GM12878 (cell line): ENCODE measurements at regions not wholly inside any gene's neighbourhood (a gene's known extent, or its start where the extent isn't known, plus 50 kb on each side); places are given as distances from the start of the nearest gene placed in this dataset.

Experiments used
- ATAC-seq: fragments of 200-7000 bp; cut with Tn5 transposase; 3 replicates; pipeline ENCODE4 v1.9.1; 2020; ENCODE audit warnings: mild to moderate bottlenecking, moderate library complexity
- BruUV-seq: library from RNA; stranded (reverse); fragments of 400-500 nt; replicated peaks from 2 replicates; lab custom pipeline; 2021; lab: Mats Ljungman, UMichigan
- CTCF ChIA-PET: fragments of 300-600 bp; sonication (Branson Sonifier 250); formaldehyde crosslinking; extraction: SDS; loops from one replicate; lab custom pipeline; 2021; ENCODE audit warnings: inconsistent platforms; lab: Yijun Ruan, JAX
- POLR2A ChIA-PET: fragments of 350-600 bp; formaldehyde crosslinking; extraction: SDS; loops from one replicate; lab custom pipeline; 2021; ENCODE audit warnings: inconsistent platforms; lab: Charles Lee
- RAD21 ChIA-PET: fragments of 300-600 bp; sonication (Branson Sonifier 250); formaldehyde crosslinking; loops from one replicate; lab custom pipeline; 2023; ENCODE audit warnings: antibody characterized with exemption; ENCODE audit not compliant: unreplicated experiment; lab: Charles Lee
- SMC1A ChIA-PET: fragments of 300-600 bp; sonication (Branson Sonifier 250); formaldehyde crosslinking; loops from one replicate; lab custom pipeline; 2023; ENCODE audit not compliant: unreplicated experiment, uncharacterized antibody; lab: Charles Lee
- DNase-seq: peaks from one replicate; pipeline ENCODE4 v3.0.0-alpha.2; 2011; ENCODE audit warnings: low read depth, low spot score
- FAIRE-seq: peaks from 3 replicates; lab custom pipeline; 2011; peaks lifted over from hg19 to GRCh38; lab: Jason Lieb, UNC
- H2AFZ ChIP-seq: 2 replicates; pipeline ENCODE4 v1.6.0; 2011; ENCODE audit warnings: low read depth, low read length, control low read depth; ENCODE audit not compliant: control insufficient read depth
- H3K27ac ChIP-seq: 2 replicates; pipeline ENCODE4 v1.5.1; 2011; ENCODE audit warnings: control low read depth; ENCODE audit not compliant: control insufficient read depth, insufficient read depth
- H3K27me3 ChIP-seq, 2 experiments: replicated peaks in 1 of 2; 2 replicates each; pipeline versions ENCODE4 v1.6.0 to v1.6.1; 2011; ENCODE audit warnings: low read length in 1 of 2; ENCODE audit not compliant: control insufficient read depth in 2 of 2, insufficient read depth in 2 of 2
- H3K36me3 ChIP-seq, 2 experiments: 2 replicates each; pipeline ENCODE4 v1.5.1; 2011; ENCODE audit warnings: low read length in 1 of 2; ENCODE audit not compliant: control insufficient read depth in 2 of 2, insufficient read depth in 2 of 2
- H3K4me1 ChIP-seq: 2 replicates; pipeline ENCODE4 v1.6.1; 2011; ENCODE audit warnings: mild to moderate bottlenecking, low read length, moderate library complexity, mixed read lengths; ENCODE audit not compliant: control insufficient read depth, insufficient read depth
- H3K4me2 ChIP-seq: 2 replicates; pipeline ENCODE4 v1.6.0; 2011; ENCODE audit warnings: control low read depth; ENCODE audit not compliant: control insufficient read depth, insufficient read depth
- H3K4me3 ChIP-seq: fragments of 200-600 bp; sonication (generic); 2 replicates; pipeline ENCODE4 v1.5.1; 2016
- H3K79me2 ChIP-seq: 2 replicates; pipeline ENCODE4 v1.6.0; 2011; ENCODE audit warnings: low read length; ENCODE audit not compliant: control insufficient read depth, insufficient read depth
- H3K9ac ChIP-seq: 2 replicates; pipeline ENCODE4 v1.8.0; 2011; ENCODE audit warnings: low read length, control low read depth, mixed read lengths; ENCODE audit not compliant: control insufficient read depth, insufficient read depth
- H3K9me3 ChIP-seq: replicated peaks from 3 replicates; pipeline ENCODE4 v1.5.1; 2011; ENCODE audit warnings: mild to moderate bottlenecking, low read length; ENCODE audit not compliant: control insufficient read depth, insufficient read depth
- H4K20me1 ChIP-seq: 2 replicates; pipeline ENCODE4 v1.6.0; 2011; ENCODE audit not compliant: control insufficient read depth, insufficient read depth
- ASH2L ChIP-seq: fragments of 300-600, 200-600 bp; sonication (generic); IDR thresholded peaks from 2 replicates; pipeline ENCODE4 v1.6.1; 2017; ENCODE audit warnings: low read depth, mild to moderate bottlenecking, borderline replicate concordance
- CHD4 ChIP-seq: fragments of 200-600 bp; sonication (generic); IDR thresholded peaks from 2 replicates; pipeline ENCODE4 v1.6.1; 2016; ENCODE audit warnings: mild to moderate bottlenecking
- MTA3 ChIP-seq: IDR thresholded peaks from 2 replicates; pipeline ENCODE4 v1.6.1; 2012; ENCODE audit warnings: low read length, inconsistent platforms, borderline replicate concordance
- NR2C1 ChIP-seq: fragments of 450-650 bp; IDR thresholded peaks from 2 replicates; pipeline ENCODE4 v1.6.1; 2017; ENCODE audit warnings: antibody characterized with exemption, mild to moderate bottlenecking, moderate library complexity
- PBX3 ChIP-seq: IDR thresholded peaks from 2 replicates; pipeline ENCODE4 v1.6.1; 2011; ENCODE audit warnings: mild to moderate bottlenecking, low read depth, low read length, moderate library complexity; ENCODE audit not compliant: insufficient replicate concordance
- PML ChIP-seq: IDR thresholded peaks from 2 replicates; pipeline ENCODE4 v1.6.1; 2012; ENCODE audit warnings: low read length, inconsistent platforms
- RBBP5 ChIP-seq: fragments of 200-600 bp; sonication (generic); conservative IDR thresholded peaks from 2 replicates; pipeline ENCODE4 v1.6.1; 2016
- RCOR1 ChIP-seq: conservative IDR thresholded peaks from 2 replicates; pipeline ENCODE4 v1.6.1; 2012; ENCODE audit warnings: low read depth, low read length, improper control_type of control experiment
- TBL1XR1 ChIP-seq: IDR thresholded peaks from 2 replicates; pipeline ENCODE4 v1.6.1; 2012; ENCODE audit warnings: low read depth, low read length, improper control_type of control experiment
- ZBTB33 ChIP-seq: fragments of 450-650 bp; IDR thresholded peaks from 2 replicates; pipeline ENCODE4 v1.6.1; 2017; ENCODE audit warnings: mild to moderate bottlenecking
- ZBTB40 ChIP-seq: fragments of 450-650 bp; IDR thresholded peaks from 2 replicates; pipeline ENCODE4 v1.6.1; 2016; ENCODE audit warnings: mild to moderate bottlenecking, moderate library complexity, borderline replicate concordance
- WGBS: methylation state at CpG from one replicate; pipeline ENCODE4 v1.1.6; 2016; ENCODE audit warnings: low lambda C conversion rate; ENCODE audit not compliant: insufficient replicate concordance, insufficient coverage; ENCODE audit errors: missing lambda C conversion rate; 5-methylcytosine and 5-hydroxymethylcytosine counted together
- in situ Hi-C: fragments of 300-500 bp; cut with MboI; formaldehyde crosslinking; loops from 9 replicates; pipeline ENCODE4 v1.14.3; 2018; ENCODE audit warnings: mixed read lengths
- intact Hi-C: fragments of 100-400 bp; cut with micrococcal nuclease; formaldehyde crosslinking; loops from one replicate; pipeline ENCODE4 v1.14.2; 2022; ENCODE audit not compliant: unreplicated experiment
- TF ChIP-seq, protein P1 (sequence below): fragments of 450-650 bp; IDR thresholded peaks from 2 replicates; pipeline ENCODE4 v1.6.1; 2017; ENCODE audit warnings: borderline replicate concordance
- TF ChIP-seq, protein P2 (sequence below): fragments of 450-650 bp; IDR thresholded peaks from 2 replicates; pipeline ENCODE4 v1.6.1; 2018; ENCODE audit warnings: mild to moderate bottlenecking, low read depth, moderate library complexity; ENCODE audit not compliant: partially characterized antibody

- intact Hi-C loops, result no loop called here
- SMC1A ChIA-PET, result no interaction called here
- POLR2A ChIA-PET, result no interaction called here
- TF ChIP-seq PBX3 (no peak), ASH2L (no peak), MTA3 (no peak), RBBP5 (no peak), CHD4 (no peak), NR2C1 (no peak), PML (no peak), ZBTB33 (no peak), ZBTB40 (no peak), RCOR1 (no peak), TBL1XR1 (no peak)
- TF ChIP-seq, protein P1, sequence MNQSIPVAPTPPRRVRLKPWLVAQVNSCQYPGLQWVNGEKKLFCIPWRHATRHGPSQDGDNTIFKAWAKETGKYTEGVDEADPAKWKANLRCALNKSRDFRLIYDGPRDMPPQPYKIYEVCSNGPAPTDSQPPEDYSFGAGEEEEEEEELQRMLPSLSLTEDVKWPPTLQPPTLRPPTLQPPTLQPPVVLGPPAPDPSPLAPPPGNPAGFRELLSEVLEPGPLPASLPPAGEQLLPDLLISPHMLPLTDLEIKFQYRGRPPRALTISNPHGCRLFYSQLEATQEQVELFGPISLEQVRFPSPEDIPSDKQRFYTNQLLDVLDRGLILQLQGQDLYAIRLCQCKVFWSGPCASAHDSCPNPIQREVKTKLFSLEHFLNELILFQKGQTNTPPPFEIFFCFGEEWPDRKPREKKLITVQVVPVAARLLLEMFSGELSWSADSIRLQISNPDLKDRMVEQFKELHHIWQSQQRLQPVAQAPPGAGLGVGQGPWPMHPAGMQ, result no peak
- TF ChIP-seq, protein P2, sequence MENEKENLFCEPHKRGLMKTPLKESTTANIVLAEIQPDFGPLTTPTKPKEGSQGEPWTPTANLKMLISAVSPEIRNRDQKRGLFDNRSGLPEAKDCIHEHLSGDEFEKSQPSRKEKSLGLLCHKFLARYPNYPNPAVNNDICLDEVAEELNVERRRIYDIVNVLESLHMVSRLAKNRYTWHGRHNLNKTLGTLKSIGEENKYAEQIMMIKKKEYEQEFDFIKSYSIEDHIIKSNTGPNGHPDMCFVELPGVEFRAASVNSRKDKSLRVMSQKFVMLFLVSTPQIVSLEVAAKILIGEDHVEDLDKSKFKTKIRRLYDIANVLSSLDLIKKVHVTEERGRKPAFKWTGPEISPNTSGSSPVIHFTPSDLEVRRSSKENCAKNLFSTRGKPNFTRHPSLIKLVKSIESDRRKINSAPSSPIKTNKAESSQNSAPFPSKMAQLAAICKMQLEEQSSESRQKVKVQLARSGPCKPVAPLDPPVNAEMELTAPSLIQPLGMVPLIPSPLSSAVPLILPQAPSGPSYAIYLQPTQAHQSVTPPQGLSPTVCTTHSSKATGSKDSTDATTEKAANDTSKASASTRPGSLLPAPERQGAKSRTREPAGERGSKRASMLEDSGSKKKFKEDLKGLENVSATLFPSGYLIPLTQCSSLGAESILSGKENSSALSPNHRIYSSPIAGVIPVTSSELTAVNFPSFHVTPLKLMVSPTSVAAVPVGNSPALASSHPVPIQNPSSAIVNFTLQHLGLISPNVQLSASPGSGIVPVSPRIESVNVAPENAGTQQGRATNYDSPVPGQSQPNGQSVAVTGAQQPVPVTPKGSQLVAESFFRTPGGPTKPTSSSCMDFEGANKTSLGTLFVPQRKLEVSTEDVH, result no peak
- H3K79me2 ChIP-seq, result no peaks in the 10 kb centered on the region
- in situ Hi-C loops, result no loop called here
- H3K27me3 ChIP-seq, result no peaks in the 10 kb centered on the region; a peak in 1 of 4 replicates
- FAIRE-seq, result no peak
- BruUV-seq, result no TSS peak
- RAD21 ChIA-PET, result no interaction called here
- CTCF ChIA-PET, result no interaction called here
- no peak overlapping the region for H3K27ac ChIP-seq
- H3K4me2 ChIP-seq, result no peak overlapping the region
- no peaks in the 10 kb centered on the region for H3K4me1 ChIP-seq
- no peak for ATAC-seq
- H2AFZ ChIP-seq, result no peak overlapping the region
- 34% methylated on average over 2 of the region's 2 CpGs for WGBS
- DNase-seq, result no peak
- no peak overlapping the region for H3K9ac ChIP-seq
- no peak overlapping the region for H3K4me3 ChIP-seq
- no peaks in the 10 kb centered on the region for H3K36me3 ChIP-seq
- no peaks in the 10 kb centered on the region for H3K9me3 ChIP-seq
- H4K20me1 ChIP-seq, result no peaks in the 10 kb centered on the region
Observed at GRCh38 chr2:160610041-160610440, 116.4 kb upstream of the RBMS1 start.
